SKM-1 (cell line): ENCODE measurements at regions not wholly inside any gene's neighbourhood (a gene's known extent, or its start where the extent isn't known, plus 50 kb on each side); places are given as distances from the start of the nearest gene placed in this dataset.

Experiments
- DNase-seq: peaks from one replicate; lab custom pipeline; 2025; ENCODE audit not compliant: unreplicated experiment; lab: John Stamatoyannopoulos, UW

DNA sequence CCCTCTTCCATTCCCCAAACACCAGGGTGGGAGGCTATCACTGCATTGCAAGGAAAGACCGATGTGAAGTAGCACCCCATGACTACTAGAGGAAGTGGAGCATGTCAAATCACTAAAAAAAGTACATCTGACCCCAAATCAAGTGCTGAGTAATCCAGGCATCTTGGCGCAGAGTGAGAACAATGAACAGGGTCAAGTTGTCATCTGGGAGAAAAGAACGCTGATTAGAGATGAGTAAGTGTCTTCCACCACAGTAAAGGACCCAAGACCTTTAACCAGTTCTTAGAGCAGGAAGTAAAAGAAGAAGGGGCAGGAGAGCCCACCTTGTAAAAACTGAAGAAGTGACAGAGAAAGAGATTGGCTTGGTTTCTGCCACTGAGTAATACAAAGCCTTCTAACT lies 75.0 kb upstream of the RAD23B start:
- DNase-seq = no peak

DNA sequence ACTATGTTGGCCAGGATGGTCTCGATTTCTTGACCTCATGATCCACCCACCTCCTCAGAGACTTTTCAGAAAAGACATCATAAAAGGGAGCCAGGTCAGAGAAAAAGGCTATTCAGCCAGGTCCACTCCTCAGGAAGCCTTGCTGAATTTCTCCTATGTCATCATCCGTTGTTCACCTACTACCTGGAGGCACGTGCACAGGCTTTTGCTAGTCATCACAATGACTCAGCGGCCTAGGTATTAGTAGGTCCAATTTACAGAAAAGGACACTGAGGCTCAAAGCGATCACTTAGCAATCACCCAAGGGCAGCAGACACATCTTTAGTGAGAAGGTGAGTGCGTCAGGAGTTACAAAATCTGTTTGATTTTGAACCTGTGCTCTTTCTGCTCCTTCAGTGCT lies 72.3 kb upstream of the RAD23B start:
- DNase-seq = no peak

DNA sequence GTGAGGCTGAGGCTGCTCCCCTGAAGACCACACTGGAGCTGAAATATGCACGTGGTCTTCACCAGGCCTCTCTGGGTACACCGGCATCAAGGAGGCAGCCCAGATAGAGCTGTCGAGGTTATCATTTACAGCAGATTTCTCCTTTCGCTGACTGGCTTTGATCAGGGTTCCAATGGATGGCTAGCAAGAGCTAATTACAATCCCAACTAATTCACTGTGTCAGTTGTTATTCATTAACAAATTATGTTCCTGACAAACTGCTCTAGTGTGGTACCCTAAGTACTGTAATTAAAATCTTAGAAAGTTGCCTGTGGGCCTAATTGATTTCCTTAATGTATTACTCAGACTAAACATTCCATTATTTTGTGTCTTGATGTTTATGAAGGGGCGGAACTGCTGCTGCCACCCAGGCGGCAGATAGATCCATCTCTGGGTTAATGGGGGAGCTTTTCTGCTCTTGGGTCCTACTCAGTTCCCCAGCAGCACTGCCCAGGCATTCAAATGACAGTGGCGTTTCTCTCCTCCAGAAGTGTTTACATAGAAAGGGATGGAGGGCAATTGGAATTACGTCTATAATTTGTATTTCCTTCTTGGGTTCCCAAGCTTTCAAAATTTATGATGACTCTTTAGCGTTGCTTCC lies 71.7 kb upstream of the RAD23B start:
- DNase-seq = no peak

DNA sequence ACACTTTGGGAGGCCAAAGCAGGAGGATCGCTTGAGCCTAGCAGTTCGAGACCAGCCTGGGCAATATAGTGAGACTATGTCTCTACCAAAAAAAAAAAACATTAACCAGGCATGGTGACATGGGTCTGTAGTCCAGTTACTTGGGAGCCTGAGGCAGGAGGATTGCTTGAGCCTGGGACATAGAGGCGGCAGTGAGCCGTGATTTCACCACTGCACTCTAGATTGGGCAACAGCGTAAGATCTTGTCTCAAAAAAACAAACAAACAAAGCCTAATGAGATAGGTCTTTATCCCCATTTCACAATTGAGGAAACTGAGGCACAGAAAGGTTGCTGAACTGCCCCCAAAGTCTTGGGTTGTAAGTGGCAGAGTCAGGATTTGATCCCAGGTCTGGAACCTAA lies 70.5 kb upstream of the RAD23B start:
- DNase-seq = no peak

DNA sequence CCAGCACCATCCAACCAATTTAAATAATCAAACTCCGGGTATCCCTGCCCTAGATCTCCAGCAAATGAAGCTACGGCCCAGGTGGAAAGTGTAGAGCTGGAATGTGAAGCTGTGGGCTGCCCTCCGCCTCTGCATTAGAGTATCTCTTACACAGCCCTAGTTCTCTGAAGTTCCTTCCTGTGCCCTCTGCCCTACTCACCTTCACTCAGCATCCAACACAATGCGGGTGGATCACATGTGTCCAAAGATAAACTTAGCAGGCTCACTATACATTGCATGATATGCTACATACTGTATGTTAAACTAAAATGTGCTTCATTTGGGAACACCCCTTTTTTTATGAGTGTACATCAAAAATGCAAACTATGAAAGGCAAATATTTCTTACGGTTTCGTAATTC lies 70.0 kb upstream of the RAD23B start:
- no peak for DNase-seq

DNA sequence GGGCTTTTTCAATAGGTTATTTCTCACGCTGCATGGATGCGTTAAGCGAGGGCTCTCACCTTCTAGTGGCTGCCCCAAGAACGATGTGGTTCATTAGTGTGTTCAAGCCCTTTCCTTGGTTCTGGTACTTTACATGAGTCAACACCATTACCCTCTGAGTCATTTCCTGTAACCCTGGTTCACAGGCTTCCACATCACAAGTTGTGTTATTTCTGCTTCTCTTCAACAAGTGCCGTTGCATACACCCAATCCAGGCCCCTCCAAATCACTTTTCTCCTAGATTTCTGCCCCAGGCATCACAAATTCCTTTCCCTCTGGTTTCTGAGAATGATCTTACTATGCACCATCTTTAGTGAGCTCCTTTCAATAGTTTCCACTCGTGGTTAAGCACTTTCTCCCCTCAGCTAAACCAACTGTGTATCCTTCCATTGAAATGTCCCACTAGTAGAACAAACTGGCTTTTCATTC lies 69.5 kb upstream of the RAD23B start:
- DNase-seq = peak; percentile 3

DNA sequence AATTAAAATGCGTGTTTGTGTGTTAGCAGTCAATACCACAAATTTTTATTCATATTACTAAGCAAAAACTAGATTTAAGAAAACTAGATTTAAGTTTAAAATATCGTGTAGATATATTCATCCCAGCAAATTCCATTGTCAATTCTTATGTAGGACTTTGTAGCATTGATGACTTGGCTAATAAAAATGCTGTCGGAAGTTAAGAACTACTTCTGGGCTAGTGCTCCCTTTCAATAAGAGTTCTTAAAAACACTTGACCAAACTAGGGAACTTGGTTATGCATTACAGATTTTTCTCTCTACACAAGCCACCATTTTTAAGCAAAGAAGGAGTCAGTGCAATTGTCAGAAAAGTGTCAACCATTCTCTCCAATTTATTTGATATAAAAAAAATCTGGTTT lies 68.7 kb upstream of the RAD23B start:
- no peak for DNase-seq

DNA sequence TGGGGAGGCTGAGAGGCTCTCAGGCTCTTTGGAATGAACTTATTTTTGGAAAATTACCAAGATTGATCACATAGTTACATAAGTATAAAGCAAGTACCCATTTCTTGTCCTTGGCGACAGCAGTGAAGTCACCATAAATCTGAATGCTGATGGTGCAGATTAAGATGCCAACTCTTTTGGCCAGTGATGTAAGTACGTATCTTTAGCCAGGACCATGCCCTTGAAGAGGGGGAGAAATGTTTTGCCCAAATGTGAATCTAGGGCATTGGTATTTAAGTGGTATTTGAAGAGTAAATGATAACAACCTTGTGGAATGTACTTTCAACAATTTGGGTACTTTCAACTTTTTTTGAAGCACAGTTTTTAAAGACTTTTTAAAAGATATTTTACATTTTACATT lies 68.2 kb upstream of the RAD23B start:
- DNase-seq = no peak

DNA sequence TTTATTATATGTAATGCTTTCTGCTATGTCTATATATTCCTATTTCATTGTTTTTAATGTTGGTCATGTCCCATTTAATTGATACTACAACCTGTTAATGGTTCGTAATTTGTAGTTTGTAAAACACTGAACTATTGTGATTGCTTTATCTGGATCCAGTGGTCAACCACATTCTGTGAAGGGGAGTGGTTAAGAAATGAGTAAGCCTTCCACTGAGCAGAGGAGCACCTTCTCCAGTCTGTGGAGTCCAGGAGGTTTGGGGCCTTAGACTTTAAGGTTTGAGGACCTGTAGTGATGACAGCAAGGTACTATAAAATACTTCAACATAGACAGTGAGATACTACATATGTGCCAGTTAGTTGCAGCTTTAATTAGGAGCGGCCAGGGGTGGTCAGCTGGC lies 67.7 kb upstream of the RAD23B start:
- DNase-seq = no peak

DNA sequence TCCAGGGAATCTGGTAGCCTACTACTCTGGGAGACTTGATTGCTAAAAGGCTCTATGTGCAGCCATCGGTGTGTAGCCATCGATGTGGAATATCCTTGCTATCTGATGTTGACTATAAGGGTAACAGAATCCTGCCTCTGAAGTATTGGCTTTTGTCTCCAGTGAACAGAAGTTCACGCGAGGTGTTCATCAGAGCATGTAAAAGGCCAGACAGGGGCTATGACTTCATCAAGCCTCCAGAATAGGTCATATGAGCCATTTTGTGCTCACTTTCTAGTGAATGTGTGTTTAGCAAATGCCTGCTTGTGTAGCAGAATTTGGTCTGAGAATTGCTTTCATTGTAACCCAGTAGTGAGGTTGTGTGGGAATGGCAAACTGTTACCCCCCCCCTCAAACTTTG lies 66.8 kb upstream of the RAD23B start:
- DNase-seq = no peak

DNA sequence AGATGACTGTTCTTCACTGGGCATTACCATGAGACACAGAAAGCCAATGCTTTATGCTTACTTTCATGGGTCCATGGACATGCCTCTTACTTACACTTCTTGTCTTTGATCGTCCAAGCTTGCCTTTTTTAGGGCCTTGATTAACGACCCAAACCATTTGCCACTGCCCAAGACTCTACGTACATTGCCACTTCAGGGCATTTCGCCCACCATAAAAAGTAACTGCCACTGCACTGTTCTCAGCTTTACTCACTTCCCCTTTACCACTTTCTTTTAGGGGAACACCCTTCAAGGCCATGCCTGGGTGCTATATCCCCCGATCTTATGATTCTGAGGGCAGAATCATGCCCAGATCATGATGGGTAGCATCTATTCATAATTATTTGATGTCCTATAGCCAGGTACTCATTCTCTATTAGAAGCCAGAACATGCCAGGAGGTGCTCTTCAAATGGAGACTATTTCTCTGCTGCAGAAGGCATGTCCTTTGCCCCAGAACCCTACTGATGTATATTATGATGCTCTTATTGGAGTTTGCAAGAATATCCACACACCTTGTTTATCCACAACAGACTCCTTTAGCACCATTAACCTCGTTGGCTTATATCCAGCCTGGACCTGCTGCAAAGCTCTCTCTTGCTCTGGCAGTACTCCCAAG lies 64.1 kb upstream of the RAD23B start:
- DNase-seq = no peak

DNA sequence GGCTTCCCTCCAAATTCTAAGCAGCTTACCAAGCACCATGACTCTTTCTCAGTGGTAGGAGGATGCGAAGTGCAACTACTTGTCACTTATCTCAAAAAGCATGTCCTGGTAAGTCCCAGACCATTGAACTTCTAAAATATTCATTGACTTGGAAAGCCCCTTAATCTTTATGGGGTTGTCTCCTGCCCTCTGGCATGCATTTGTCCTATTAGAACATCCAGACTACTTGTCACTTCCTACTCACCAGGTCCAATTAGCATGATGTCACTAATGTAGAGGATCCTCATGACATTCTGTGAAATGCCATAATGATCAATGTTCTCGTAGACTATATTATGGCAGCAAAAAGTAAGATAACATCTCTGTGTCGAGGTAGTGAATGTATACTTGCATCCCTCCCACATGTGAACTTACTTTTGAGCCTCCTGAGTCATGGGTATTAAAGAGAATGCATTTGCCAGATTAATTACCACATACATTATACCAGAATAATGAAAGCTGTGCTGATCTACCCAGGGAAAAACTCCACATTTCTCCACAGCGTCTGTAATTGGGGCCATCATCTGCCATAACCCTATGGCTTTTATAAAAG lies 63.5 kb upstream of the RAD23B start:
- DNase-seq = no peak

DNA sequence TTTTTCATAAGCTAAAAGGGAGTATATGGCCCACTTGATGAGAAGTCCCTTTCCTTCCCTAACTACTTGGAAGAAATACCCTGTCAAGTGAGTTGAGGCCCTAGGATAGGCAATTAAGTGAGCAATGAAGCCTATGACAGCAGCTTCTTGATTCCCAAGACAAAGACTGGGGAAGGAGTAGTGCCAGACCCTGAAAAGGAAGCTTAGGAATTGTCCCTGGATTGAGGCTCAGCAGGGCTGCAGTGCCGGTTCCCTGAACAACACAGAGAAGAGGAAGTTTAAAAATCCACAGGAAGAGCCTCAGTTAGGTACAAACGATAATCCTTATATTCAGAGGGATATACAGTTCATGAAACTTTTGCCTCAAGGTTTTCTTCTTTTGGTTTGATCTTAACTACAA lies 61.8 kb upstream of the RAD23B start:
- DNase-seq = no peak

DNA sequence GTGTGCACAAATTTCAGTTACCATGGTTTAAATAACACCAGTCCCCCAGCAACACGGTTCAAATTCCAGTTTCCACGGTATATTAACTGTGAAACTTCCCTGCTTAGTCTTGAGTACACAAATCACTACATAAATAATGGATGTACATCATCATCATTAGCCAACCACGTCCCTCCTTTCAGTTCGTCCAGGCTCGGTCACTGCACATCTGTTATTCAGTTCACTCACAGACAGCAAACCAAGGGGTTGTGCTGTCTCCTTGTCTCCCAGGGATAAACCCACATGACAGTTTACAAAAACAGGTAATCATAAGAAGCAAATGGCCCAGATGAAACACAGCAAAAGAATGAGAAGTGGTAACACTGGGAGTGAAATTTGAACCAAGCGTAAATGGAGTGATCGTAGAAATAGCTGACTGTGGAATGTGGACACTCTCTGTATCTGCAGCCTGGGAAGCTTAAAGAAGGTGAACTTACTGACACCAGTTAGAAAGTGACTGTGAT lies 61.0 kb upstream of the RAD23B start:
- no peak for DNase-seq

DNA sequence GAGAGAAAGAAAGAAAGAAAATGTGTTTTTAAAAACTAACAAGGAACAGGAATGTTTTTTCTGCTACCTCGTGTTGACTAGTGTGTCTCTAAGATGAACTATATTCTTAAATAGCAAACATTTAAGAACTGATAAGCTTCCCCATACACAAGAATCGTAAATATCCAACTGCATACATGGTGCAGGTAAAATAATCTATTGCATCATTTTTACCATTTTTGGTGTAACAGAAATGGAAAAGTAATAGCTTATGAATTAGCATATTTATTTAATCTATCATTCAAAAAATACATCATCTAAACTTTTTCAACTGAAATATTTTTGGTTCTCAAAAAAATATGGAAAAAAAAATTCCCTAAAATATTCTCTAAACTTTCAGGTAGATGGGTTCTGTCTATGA lies 59.7 kb upstream of the RAD23B start:
- no peak for DNase-seq

DNA sequence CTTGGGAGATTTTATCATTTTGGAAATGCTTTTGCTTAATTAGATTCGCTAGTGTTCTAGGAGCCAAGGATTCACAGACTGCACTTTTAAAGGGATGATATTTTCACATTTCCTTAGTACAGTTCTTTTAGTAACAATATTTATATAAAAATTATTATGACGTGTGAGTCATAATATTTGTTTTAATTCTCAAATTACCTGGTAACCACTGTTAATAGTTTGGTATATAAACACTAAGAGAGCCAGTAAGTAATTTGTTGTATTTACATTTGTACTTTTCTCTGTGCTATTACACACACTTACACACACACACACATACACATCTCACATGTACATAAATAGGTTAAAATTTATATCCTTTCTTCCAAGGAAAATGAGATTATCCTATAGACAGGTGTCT lies 58.8 kb upstream of the RAD23B start:
- DNase-seq = no peak

DNA sequence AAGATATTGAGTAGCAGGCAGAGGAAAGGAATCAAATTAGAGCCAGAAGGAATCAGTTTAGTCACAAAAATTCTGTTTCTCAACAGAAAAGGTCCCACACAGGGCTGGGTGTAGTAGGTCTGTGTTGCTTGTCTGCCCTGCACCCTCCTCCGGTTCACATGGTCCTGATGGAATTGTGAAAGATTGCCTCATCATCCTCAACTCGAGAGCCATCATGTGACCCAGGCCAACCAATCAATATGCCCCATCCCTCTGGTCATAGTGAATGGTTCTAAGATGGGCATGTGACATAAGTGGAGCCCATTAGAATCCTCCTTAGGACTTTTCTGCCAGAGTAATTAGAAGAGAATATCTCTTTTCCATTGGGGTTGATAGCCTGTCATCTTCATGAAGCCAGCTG lies 56.7 kb upstream of the RAD23B start:
- DNase-seq = no peak

DNA sequence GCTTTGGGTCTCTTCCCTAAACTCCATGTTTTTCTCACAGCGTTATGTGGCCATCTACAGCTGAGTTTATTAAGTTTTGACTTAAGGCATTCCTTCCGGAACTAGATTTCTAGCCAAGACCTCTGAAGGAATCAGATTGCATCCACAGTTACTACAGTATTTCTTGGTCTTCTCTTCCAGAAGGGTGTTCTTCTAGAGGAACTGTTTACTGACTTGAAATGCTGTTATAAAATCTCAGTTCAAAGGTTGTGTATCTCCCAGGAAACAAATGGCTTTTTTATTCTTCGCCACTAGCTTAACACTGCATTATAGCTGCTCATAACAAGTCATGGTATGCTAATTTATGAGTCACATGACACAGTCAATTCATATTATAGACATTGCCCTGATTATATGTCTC lies 55.3 kb upstream of the RAD23B start:
- DNase-seq = no peak

DNA sequence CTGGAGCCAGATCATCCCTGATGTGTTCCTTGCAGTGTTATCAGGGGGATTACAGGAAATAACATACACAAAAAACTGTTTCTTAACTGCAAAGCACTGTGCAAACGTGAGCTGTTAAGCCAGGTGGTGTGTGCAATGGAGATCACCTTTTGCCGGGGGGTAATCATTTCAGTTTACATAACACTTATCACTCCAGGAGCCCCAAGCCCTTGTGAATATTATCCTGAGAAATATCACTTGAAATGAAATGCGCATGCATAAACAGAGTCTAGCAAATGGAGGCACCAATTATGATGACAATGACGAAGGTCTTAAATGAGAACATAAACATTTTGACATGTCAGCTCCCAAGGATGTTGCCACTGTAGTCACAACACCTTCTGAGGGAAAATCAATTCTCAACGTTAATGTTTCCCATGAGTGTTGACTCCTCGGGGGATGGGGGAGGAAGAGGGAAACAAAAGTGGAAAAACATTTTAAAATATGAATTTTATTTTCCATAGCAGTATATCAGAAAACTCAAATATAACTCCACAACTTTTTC lies 54.5 kb upstream of the RAD23B start:
- no peak for DNase-seq

DNA sequence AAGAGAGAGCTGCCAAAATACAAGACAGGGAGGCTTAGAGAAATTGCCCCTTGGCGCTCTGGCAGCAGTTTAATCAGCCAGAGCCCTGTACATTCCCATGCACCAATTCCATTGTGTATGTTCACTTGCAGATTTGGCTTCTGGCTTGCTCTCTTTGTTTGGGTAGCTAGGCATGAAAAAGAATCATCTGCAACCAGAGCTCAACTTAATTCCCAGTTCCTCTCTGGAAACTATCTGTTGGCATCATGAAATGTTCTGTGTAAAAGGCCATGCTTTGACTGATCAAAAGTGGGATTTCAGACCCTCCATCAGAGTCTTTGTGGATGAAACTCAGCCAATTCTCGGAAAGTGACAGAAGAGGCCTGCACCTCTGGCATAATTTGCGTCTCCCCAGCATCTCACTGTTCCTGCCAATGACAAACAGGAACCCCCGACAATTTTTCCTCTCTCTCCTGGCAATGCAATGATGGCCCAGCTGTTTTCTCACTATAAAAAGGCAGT lies 53.8 kb upstream of the RAD23B start:
- DNase-seq = no peak
